ENCODE measurements at regions not wholly inside any gene's neighbourhood (a gene's known extent, or its start where the extent isn't known, plus 50 kb on each side); places are given as distances from the start of the nearest gene placed in this dataset.

- H3K4me3 ChIP-seq: no peak overlapping the region
- no peak for DNase-seq
- intact Hi-C loops (cut with DNase I; ENCODE audit: low total_unique reads): loop anchor here (10.0 kb wide), 1 partner anchor 52 kb away; no protein-coding TSS in a partner anchor
Observed at GRCh38 chr17:13822700-13823099, 221.0 kb upstream of the HS3ST3A1 start.

DNA sequence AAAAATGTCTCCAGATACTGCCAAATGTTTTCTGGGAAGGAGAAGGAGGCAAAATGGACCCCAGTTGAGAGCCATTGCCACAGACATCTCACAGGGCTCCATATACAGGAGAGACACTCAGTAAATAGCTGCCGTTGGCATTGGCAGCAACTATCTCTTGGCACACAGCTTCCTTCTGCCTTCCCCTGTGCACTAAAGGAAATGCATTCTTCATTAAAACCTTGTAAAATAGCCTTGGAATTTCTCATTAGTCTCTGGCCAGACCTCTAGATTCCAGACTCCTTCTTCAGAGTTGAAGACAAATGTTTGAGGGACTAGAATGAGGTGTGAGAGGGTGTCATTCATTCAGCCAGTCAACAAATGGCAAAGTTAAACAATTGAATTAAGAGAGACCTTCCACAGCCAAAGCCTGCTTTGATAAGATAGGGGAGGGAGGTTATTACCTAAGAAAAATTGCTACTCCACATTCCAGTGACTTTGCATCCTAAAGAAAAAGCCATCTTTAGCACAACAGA lies 223.9 kb upstream of the HS3ST3A1 start:
- no peaks in the 10 kb centered on the region for H3K4me1 ChIP-seq

More at GRCh38 chr17:13822700-13823099, 221.0 kb upstream of the HS3ST3A1 start:
- H3K4me1 ChIP-seq: no peaks in the 10 kb centered on the region
- peaks cover 0 to 5% (median 0%) of the 10 kb centered on the region in 3 donors for H3K9me3 ChIP-seq
- TF ChIP-seq, protein P1, sequence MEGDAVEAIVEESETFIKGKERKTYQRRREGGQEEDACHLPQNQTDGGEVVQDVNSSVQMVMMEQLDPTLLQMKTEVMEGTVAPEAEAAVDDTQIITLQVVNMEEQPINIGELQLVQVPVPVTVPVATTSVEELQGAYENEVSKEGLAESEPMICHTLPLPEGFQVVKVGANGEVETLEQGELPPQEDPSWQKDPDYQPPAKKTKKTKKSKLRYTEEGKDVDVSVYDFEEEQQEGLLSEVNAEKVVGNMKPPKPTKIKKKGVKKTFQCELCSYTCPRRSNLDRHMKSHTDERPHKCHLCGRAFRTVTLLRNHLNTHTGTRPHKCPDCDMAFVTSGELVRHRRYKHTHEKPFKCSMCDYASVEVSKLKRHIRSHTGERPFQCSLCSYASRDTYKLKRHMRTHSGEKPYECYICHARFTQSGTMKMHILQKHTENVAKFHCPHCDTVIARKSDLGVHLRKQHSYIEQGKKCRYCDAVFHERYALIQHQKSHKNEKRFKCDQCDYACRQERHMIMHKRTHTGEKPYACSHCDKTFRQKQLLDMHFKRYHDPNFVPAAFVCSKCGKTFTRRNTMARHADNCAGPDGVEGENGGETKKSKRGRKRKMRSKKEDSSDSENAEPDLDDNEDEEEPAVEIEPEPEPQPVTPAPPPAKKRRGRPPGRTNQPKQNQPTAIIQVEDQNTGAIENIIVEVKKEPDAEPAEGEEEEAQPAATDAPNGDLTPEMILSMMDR (IDR thresholded peaks at IDR 0.05): no peak
- no peaks in the 10 kb centered on the region for H3K36me3 ChIP-seq
- H3K27ac ChIP-seq: no peak overlapping the region
- no peaks in the 10 kb centered on the region for H3K27me3 ChIP-seq

DNA sequence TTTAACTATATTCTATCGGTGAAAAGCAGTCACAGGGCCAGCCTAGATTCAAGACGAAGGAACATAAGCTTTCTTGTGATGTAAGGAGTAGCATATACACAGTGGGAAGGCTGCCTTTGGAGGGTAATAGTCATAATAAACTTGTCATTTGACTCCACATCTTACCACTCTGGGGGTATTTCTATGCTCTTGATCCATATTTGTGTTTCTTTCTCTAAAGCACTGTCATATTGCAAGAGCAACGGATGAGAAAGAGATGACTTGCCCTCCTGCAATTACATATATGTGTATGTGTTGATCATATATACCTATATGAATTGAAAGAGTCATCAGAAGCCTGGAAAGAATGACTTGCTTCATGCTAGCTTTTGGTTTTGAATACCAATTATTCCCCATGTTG lies 225.4 kb upstream of the HS3ST3A1 start:
- H3K9me3 ChIP-seq: peaks cover 0 to 5% (median 0%) of the 10 kb centered on the region in 3 donors
- intact Hi-C loops (cut with DNase I; ENCODE audit: low total_unique reads): loop anchor here (10.0 kb wide), 1 partner anchor 48 kb away; no protein-coding TSS in a partner anchor
- H3K4me3 ChIP-seq: no peak overlapping the region
- no peaks in the 10 kb centered on the region for H3K36me3 ChIP-seq
- no peak for DNase-seq
- no peaks in the 10 kb centered on the region for H3K27me3 ChIP-seq
- TF ChIP-seq, protein P1 (IDR thresholded peaks at IDR 0.05): no peak
- no peaks in the 10 kb centered on the region for H3K4me1 ChIP-seq
- H3K27ac ChIP-seq: no peak overlapping the region

More for the DNA sequence above, 223.9 kb upstream of the HS3ST3A1 start:
- intact Hi-C loops (cut with DNase I; ENCODE audit: low total_unique reads): loop anchor here (10.0 kb wide), 1 partner anchor 49 kb away; no protein-coding TSS in a partner anchor
- TF ChIP-seq, protein P1 (IDR thresholded peaks at IDR 0.05): no peak
- DNase-seq: no peak
- H3K4me3 ChIP-seq: no peak overlapping the region
- no peaks in the 10 kb centered on the region for H3K36me3 ChIP-seq
- H3K27me3 ChIP-seq: no peaks in the 10 kb centered on the region
- H3K9me3 ChIP-seq: peaks cover 0 to 5% (median 0%) of the 10 kb centered on the region in 3 donors
- no peak overlapping the region for H3K27ac ChIP-seq

DNA sequence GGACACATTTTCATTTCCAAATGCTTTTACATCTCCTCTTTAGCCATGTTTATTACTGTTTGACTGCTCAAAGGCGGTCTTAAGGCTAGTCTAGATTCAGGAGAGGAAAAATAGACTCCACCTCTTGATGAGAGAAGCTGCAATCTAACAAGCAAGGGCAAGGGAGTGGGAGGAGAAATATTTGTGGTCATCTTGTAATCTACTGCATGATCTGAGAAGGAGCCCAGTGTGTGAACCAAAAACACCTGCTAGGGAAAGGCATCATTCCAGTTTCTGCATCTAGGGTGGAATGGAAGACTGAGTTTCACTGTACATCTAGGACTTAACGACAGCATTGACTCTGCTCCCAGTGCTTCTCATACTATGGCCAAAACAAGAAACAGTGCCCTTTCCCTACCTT lies 232.2 kb upstream of the HS3ST3A1 start:
- Histone ChIP-seq H3K27me3 (no peaks in the 10 kb centered on the region), H3K4me1 (no peaks in the 10 kb centered on the region), H3K36me3 (no peaks in the 10 kb centered on the region), H3K27ac (no peak overlapping the region), H3K9me3 (no peaks in the 10 kb centered on the region), H3K4me3 (no peak overlapping the region)
- TF ChIP-seq, protein P1 (IDR thresholded peaks at IDR 0.05): no peak
- DNase-seq: no peak
- intact Hi-C loops (cut with DNase I; ENCODE audit: low total_unique reads): no loop called here

GRCh38 chr17:13835151-13835550 lies 233.4 kb upstream of the HS3ST3A1 start:
- no peak overlapping the region for H3K4me3 ChIP-seq
- no peaks in the 10 kb centered on the region for H3K36me3 ChIP-seq
- no peaks in the 10 kb centered on the region for H3K27me3 ChIP-seq
- intact Hi-C loops (cut with DNase I; ENCODE audit: low total_unique reads): no loop called here
- DNase-seq: no peak
- H3K4me1 ChIP-seq: no peaks in the 10 kb centered on the region
- no peak overlapping the region for H3K27ac ChIP-seq
- H3K9me3 ChIP-seq: no peaks in the 10 kb centered on the region
- TF ChIP-seq, protein P1 (IDR thresholded peaks at IDR 0.05): no peak
